ENCODE measurements at regions not wholly inside any gene's neighbourhood (a gene's known extent, or its start where the extent isn't known, plus 50 kb on each side); places are given as distances from the start of the nearest gene placed in this dataset.

DNA sequence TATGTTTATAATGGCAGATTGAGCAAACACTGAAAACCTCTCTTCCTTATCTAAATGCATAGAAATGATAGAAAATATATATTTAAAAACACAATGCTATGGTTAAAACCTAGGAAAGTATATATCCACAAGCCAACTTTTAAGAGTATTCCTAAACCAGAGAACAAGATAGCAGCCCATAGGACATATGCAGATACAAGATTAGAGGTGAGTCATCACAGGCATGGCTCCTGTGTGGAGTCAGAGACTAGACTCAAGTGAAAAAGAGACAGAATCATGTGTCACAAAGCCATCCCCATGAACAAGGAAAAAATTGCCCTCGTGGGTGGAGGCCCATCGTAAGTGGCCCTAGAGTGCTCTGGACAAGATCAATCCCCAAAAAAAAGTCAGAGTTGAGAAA lies 199.4 kb upstream of the PPP2R3A start:
- no peak for TF ChIP-seq CTCF (IDR thresholded peaks at IDR 0.05; ENCODE audit: extremely low read depth, low read depth, low read length)
- H2AFZ ChIP-seq (ENCODE audit: low read length) = no peak overlapping the region
- no peak overlapping the region for H3K27ac ChIP-seq (ENCODE audit: low read depth, low read length)
- H3K4me2 ChIP-seq (ENCODE audit: insufficient read depth, low read length) = no peak overlapping the region
- no peak for DNase-seq (ENCODE audit: insufficient read length, low spot score, missing footprints)
- H3K79me2 ChIP-seq (ENCODE audit: insufficient read depth, low read length) = no peaks in the 10 kb centered on the region
- H3K36me3 ChIP-seq (ENCODE audit: insufficient read depth, low read length) = no peaks in the 10 kb centered on the region
- no peaks in the 10 kb centered on the region for H3K4me1 ChIP-seq (ENCODE audit: insufficient read depth, low read length)
- H4K20me1 ChIP-seq (ENCODE audit: insufficient read depth, low read length) = no peaks in the 10 kb centered on the region
- H3K4me3 ChIP-seq (ENCODE audit: insufficient read depth, low read length) = no peak overlapping the region
- H3K9me3 ChIP-seq (ENCODE audit: low read depth, low read length) = no peaks in the 10 kb centered on the region
- no peaks in the 10 kb centered on the region for H3K27me3 ChIP-seq (ENCODE audit: insufficient read depth, low read length)

DNA sequence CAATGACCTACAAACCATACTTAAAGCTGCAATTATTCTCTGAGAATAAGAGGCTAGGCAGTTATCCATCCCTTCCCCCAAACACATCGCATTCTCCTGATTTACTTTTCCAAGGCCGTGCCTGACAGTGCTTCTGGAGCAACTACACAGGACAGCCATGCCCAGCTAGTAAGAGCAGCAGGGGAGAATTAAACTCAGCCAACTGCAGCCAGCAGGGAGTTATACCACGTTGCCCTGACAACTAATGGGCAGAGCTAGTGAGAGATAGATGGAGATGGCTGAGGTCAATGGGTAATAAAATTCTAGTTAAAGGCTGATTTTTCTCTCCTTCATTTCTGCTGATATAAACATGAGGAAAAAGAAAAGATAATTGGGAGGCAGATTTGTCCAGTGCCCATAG lies 193.8 kb upstream of the PPP2R3A start:
- no peaks in the 10 kb centered on the region for H3K79me2 ChIP-seq (ENCODE audit: insufficient read depth, low read length)
- H3K4me3 ChIP-seq (ENCODE audit: insufficient read depth, low read length) = no peak overlapping the region
- no peak overlapping the region for H3K4me2 ChIP-seq (ENCODE audit: insufficient read depth, low read length)
- H3K27me3 ChIP-seq (ENCODE audit: insufficient read depth, low read length) = no peaks in the 10 kb centered on the region
- H4K20me1 ChIP-seq (ENCODE audit: insufficient read depth, low read length) = no peaks in the 10 kb centered on the region
- TF ChIP-seq CTCF (IDR thresholded peaks at IDR 0.05; ENCODE audit: extremely low read depth, low read depth, low read length) = no peak
- H3K9me3 ChIP-seq (ENCODE audit: low read depth, low read length) = no peaks in the 10 kb centered on the region
- no peak overlapping the region for H3K27ac ChIP-seq (ENCODE audit: low read depth, low read length)
- DNase-seq (ENCODE audit: insufficient read length, low spot score, missing footprints) = no peak
- no peaks in the 10 kb centered on the region for H3K4me1 ChIP-seq (ENCODE audit: insufficient read depth, low read length)
- H3K36me3 ChIP-seq (ENCODE audit: insufficient read depth, low read length) = no peaks in the 10 kb centered on the region
- no peak overlapping the region for H2AFZ ChIP-seq (ENCODE audit: low read length)

DNA sequence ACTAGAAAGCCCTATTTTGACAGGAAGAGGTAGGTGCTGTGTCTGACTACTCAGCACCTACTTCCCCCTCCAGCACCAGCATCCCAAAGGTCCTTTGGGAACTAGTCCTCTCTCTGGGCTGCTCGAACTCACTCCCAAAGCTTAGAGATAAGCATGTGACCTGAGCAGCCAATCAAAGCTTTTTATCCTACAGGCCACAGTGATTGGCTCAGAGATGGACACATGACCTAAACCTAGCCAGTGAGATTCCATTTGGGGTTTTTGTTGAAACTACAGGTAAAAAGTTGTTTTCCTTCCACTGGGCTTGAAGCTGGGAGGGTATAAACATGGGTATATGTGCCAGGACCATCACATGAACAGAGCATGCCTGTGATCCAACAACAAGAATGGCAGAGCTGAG lies 186.5 kb upstream of the PPP2R3A start:
- H3K9me3 ChIP-seq (ENCODE audit: low read depth, low read length) = no peaks in the 10 kb centered on the region
- H3K4me3 ChIP-seq (ENCODE audit: insufficient read depth, low read length) = no peak overlapping the region
- no peak for TF ChIP-seq CTCF (IDR thresholded peaks at IDR 0.05; ENCODE audit: extremely low read depth, low read depth, low read length)
- no peaks in the 10 kb centered on the region for H3K79me2 ChIP-seq (ENCODE audit: insufficient read depth, low read length)
- H3K27me3 ChIP-seq (ENCODE audit: insufficient read depth, low read length) = no peaks in the 10 kb centered on the region
- H3K36me3 ChIP-seq (ENCODE audit: insufficient read depth, low read length) = no peaks in the 10 kb centered on the region
- H3K27ac ChIP-seq (ENCODE audit: low read depth, low read length) = no peak overlapping the region
- no peaks in the 10 kb centered on the region for H4K20me1 ChIP-seq (ENCODE audit: insufficient read depth, low read length)
- H3K4me2 ChIP-seq (ENCODE audit: insufficient read depth, low read length) = no peak overlapping the region
- no peaks in the 10 kb centered on the region for H3K4me1 ChIP-seq (ENCODE audit: insufficient read depth, low read length)
- no peak for DNase-seq (ENCODE audit: insufficient read length, low spot score, missing footprints)
- no peak overlapping the region for H2AFZ ChIP-seq (ENCODE audit: low read length)

DNA sequence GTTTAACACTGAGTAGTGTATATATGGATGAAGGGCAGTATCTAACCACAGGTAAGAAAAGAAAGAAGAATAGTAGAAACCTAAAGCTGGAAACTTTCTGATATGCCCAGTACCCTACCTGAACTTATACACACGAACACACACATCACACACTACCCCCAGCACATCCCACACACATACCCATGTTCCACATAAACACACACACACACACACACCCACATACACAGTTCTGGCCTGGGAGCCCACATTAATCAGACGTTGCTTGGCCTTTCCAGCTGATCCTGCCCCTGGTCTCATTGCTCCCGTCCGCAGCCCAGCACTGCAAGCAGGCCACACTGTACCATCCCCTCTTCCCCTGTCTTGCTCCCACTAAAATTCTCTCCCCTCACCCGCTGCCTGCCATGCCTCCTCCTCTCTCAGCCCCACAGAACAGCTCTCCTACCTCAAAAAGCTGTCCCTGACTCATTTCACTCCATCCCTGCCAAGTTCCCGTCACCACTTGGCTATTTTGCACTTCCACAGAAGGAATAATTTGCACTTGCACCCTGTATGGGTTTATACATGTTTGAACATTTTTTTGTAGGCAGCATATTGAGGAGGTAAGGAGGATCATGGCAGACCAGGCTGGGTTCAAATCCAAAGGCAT lies 185.8 kb upstream of the PPP2R3A start:
- Histone ChIP-seq H4K20me1 (ENCODE audit: insufficient read depth, low read length) (no peaks in the 10 kb centered on the region), H3K79me2 (ENCODE audit: insufficient read depth, low read length) (no peaks in the 10 kb centered on the region), H2AFZ (ENCODE audit: low read length) (no peak overlapping the region), H3K4me1 (ENCODE audit: insufficient read depth, low read length) (no peaks in the 10 kb centered on the region), H3K9me3 (ENCODE audit: low read depth, low read length) (no peaks in the 10 kb centered on the region), H3K4me2 (ENCODE audit: insufficient read depth, low read length) (no peak overlapping the region), H3K27ac (ENCODE audit: low read depth, low read length) (no peak overlapping the region), H3K4me3 (ENCODE audit: insufficient read depth, low read length) (no peak overlapping the region), H3K27me3 (ENCODE audit: insufficient read depth, low read length) (no peaks in the 10 kb centered on the region), H3K36me3 (ENCODE audit: insufficient read depth, low read length) (no peaks in the 10 kb centered on the region)
- no peak for TF ChIP-seq CTCF (IDR thresholded peaks at IDR 0.05; ENCODE audit: extremely low read depth, low read depth, low read length)
- no peak for DNase-seq (ENCODE audit: insufficient read length, low spot score, missing footprints)
